Activated CD4-positive, CD25-positive, alpha-beta regulatory T cell treated with anti-CD3 and anti-CD28 coated beads, Interleukin-2, amount 50 U/mL, for 24 hours (primary cell): ENCODE measurements at regions not wholly inside any gene's neighbourhood (a gene's known extent, or its start where the extent isn't known, plus 50 kb on each side); places are given as distances from the start of the nearest gene placed in this dataset.

Experiments
- ATAC-seq, 2 donors: fragments of 150-1000 bp; cut with Tn5 transposase; one replicate each; pipeline ENCODE4 v1.10.0; 2021; ENCODE audit warnings: mild to moderate bottlenecking in 1 of 2, moderate library complexity in 1 of 2

GRCh38 chr6:145349950-145350510 is 385.3 kb downstream of the EPM2A start:
- ATAC-seq, result no peak

- ATAC-seq, result no peak
Measured at GRCh38 chr6:145350928-145351327, 384.4 kb downstream of the EPM2A start.

GRCh38 chr6:145352382-145353080 is 382.8 kb downstream of the EPM2A start:
- ATAC-seq, result no peak

- ATAC-seq, result no peak
Measured at GRCh38 chr6:145360865-145361264, 374.5 kb downstream of the EPM2A start.

- no peak for ATAC-seq
Measured at GRCh38 chr6:145367149-145367548, 368.2 kb downstream of the EPM2A start.

GRCh38 chr6:145368075-145368474 is 367.2 kb downstream of the EPM2A start:
- ATAC-seq, result no peak

- ATAC-seq, result no peak
Measured at GRCh38 chr6:145370559-145370958, 364.8 kb downstream of the EPM2A start.

GRCh38 chr6:145372671-145373151 is 362.6 kb downstream of the EPM2A start:
- peak; percentile 59 to 61 for ATAC-seq

- ATAC-seq, result no peak
Measured at GRCh38 chr6:145373826-145374225, 361.5 kb downstream of the EPM2A start.

- ATAC-seq, result no peak
Measured at GRCh38 chr6:145374570-145374969, 360.8 kb downstream of the EPM2A start.

- no peak for ATAC-seq
Measured at GRCh38 chr6:145375502-145375901, 359.8 kb downstream of the EPM2A start.

GRCh38 chr6:145380186-145380585 is 355.1 kb downstream of the EPM2A start:
- no peak for ATAC-seq

GRCh38 chr6:145381941-145382340 is 353.4 kb downstream of the EPM2A start:
- no peak for ATAC-seq

- no peak for ATAC-seq
Measured at GRCh38 chr6:145383428-145383827, 351.9 kb downstream of the EPM2A start.

- no peak for ATAC-seq
Measured at GRCh38 chr6:145384503-145384902, 350.8 kb downstream of the EPM2A start.

- ATAC-seq, result no peak
Measured at GRCh38 chr6:145396499-145396898, 338.8 kb downstream of the EPM2A start.

- ATAC-seq, result no peak
Measured at GRCh38 chr6:145400508-145400907, 334.8 kb downstream of the EPM2A start.

- no peak for ATAC-seq
Measured at GRCh38 chr6:145405006-145405551, 330.2 kb downstream of the EPM2A start.

GRCh38 chr6:145406783-145407182 is 328.5 kb downstream of the EPM2A start:
- ATAC-seq, result no peak

GRCh38 chr6:145415616-145416015 is 319.7 kb downstream of the EPM2A start:
- no peak for ATAC-seq

- no peak for ATAC-seq
Measured at GRCh38 chr6:145420599-145420998, 314.7 kb downstream of the EPM2A start.

- ATAC-seq, result no peak
Measured at GRCh38 chr6:145423936-145424335, 311.4 kb downstream of the EPM2A start.

- ATAC-seq, result no peak
Measured at GRCh38 chr6:145427232-145427631, 308.1 kb downstream of the EPM2A start.

- ATAC-seq, result no peak
Measured at GRCh38 chr6:145428706-145429105, 306.6 kb downstream of the EPM2A start.
